KOPT-K1 (cell line): ENCODE measurements at regions not wholly inside any gene's neighbourhood (a gene's known extent, or its start where the extent isn't known, plus 50 kb on each side); places are given as distances from the start of the nearest gene placed in this dataset.

ENCODE experiments used
- H3K27ac ChIP-seq: fragments of 200-600 bp; sonication (generic); 2 replicates; pipeline ENCODE4 v1.5.1; 2016; ENCODE audit warnings: antibody characterized with exemption, mild to moderate bottlenecking, low read depth, low read length; ENCODE audit not compliant: poor library complexity, severe bottlenecking
- H3K36me3 ChIP-seq: fragments of 200-600 bp; sonication (generic); 2 replicates; pipeline ENCODE4 v1.5.1; 2017; ENCODE audit warnings: antibody characterized with exemption, mild to moderate bottlenecking, low read length, moderate library complexity; ENCODE audit not compliant: insufficient read depth
- H3K9me3 ChIP-seq: fragments of 200-600 bp; sonication (generic); 2 replicates; pipeline ENCODE4 v1.5.1; 2017; ENCODE audit warnings: antibody characterized with exemption, low read length, mild to moderate bottlenecking; ENCODE audit not compliant: insufficient read depth, poor library complexity, severe bottlenecking

DNA sequence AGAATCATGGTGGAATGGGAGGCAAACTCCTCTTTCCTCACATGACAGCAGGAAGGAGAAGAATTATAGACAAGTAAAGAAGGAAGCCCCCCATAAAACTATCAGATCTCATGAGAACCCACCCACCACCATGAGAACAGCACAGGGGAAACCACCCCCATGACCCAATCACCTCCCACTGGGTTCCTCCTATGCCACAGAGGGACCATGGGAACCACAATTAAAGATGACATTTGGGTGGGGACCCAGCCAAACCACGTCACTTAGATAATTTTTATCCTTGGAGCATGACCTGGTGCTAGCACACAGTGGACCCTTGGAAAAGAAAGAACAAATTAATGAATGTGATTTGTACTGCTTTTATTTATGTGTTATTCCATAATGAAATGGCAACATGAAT, 188.6 kb upstream of the NCKAP5 start:
- H3K9me3 ChIP-seq: no peaks in the 10 kb centered on the region
- no peaks in the 10 kb centered on the region for H3K36me3 ChIP-seq
- no peak overlapping the region for H3K27ac ChIP-seq

DNA sequence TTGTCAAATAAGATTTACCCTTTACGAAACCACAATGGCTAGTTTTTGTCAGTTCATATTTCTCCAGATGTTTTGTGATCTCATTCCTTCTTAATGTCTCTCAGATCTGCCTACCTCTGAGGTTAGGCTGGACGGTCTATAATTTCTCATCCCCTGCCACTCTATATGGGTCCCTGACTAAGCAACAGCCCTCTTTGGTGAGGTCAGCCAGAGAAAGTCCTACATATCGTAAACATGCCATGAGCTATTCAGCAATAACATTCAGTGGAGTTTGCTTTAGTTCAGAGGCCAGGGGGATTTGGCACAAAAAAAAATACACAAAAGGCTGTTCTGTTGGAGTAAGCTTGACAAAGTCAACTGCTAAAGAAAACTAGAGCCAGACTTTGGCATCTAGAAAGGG, 192.1 kb upstream of the NCKAP5 start:
- H3K27ac ChIP-seq: no peak overlapping the region
- H3K36me3 ChIP-seq: no peaks in the 10 kb centered on the region
- H3K9me3 ChIP-seq: no peaks in the 10 kb centered on the region

DNA sequence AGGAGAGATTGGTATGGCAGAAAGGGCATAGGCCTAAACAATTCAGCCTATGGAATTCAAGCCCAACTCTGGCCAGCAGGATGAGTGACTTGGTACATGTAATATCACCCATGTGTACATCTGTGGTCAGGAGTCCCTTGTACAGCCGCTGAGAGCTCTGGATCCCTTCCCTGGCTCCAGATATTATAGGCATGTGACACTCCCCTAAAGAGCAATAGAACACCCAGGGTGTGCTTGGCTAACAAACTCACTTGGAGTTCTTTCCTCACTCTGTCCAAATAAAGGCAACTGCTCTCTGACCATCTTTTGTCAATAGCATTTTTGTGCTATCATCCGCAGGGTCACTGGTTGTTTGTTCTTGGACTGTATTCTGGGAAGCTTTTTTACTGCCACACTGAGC, 197.4 kb upstream of the NCKAP5 start:
- no peaks in the 10 kb centered on the region for H3K36me3 ChIP-seq
- no peaks in the 10 kb centered on the region for H3K9me3 ChIP-seq
- no peak overlapping the region for H3K27ac ChIP-seq

DNA sequence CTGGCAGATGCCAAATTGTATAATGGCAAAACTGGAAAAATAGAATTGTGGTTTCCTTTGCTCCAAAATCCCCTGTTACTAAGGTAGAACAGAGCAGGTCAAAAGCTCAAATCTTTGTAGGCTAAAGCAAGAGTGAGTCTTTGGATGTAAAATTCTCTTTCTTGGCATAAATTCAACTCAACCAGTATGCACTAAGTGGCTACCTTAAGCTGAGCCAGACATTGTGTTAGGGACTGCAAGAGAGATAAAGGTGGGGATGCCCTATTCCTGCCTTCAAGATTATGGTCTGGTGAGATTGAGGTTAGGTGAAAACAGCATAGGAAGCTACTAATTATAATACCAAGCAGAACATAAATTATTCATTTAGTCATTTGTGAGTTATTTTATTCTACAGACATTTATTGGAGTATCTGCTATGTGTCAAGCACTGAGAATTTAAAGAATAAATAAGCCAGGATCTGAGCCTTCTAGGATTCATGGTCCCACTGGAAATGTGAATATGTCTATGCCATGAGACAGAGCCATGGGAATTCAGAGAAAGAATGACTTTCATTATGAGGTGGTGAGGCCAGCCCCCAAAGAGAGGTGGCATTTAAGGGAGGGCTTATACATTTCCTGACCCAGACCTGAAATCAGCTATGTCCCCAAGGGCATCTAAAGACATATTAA, 198.0 kb upstream of the NCKAP5 start:
- H3K27ac ChIP-seq: no peak overlapping the region
- no peaks in the 10 kb centered on the region for H3K9me3 ChIP-seq

DNA sequence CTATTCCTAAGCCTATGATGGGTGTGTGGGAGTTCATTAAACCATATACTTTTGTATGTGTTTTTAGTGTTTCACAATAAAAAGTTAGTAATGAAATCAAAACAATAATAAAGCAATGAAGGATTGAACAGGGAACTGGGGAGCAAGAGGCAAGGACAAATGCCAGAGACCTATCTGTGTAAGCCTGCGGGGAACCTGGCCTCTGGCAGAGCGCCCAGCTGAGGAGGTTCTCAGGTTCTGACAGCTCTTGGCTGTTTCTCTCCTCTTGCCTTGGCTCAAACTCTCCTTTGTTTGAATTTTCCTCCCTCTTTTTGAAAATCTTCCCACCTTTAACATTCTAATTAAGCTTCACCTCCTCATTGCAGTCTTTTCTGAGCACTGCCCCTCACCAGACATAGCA, 200.0 kb upstream of the NCKAP5 start:
- Histone ChIP-seq H3K9me3 (no peaks in the 10 kb centered on the region), H3K36me3 (no peaks in the 10 kb centered on the region), H3K27ac (no peak overlapping the region)

More for the DNA sequence above, 198.0 kb upstream of the NCKAP5 start:
- no peaks in the 10 kb centered on the region for H3K36me3 ChIP-seq

DNA sequence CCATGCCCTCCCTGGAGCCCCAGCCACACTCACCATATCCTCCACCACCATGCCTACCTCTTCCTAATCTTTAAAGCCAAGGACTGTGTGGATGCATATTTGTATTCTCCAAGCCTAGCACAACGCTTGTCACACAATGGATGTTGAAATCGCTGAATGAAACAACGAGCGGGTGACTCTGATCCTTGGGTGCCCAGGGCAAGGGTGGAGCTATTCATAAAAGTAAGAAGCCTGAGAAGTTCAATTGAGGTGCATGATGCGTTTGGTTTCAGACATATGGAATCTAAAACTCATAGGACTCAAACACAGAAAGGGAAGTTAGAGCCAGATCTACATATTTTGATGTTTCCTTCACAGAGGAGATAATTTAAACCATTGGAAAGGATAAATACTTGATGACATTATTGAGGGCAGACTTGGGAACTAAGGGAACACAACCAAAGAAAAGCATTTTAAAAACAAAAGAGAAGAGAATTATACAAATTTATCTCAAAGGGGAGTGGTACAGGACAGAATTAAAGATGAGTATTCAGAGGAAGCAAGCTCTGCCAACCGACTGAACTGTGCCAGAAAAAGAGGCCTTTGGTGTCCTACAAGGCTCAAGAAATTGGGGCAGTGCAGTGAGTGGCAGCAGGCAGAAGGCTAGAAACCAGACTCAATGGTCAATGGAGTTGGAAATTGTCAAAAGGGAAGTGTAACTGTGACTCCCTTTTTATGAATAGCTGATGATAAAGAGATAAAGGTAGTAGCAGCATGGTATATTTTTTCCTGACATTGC, 200.6 kb upstream of the NCKAP5 start:
- Histone ChIP-seq H3K27ac (no peak overlapping the region), H3K36me3 (no peaks in the 10 kb centered on the region), H3K9me3 (no peaks in the 10 kb centered on the region)

DNA sequence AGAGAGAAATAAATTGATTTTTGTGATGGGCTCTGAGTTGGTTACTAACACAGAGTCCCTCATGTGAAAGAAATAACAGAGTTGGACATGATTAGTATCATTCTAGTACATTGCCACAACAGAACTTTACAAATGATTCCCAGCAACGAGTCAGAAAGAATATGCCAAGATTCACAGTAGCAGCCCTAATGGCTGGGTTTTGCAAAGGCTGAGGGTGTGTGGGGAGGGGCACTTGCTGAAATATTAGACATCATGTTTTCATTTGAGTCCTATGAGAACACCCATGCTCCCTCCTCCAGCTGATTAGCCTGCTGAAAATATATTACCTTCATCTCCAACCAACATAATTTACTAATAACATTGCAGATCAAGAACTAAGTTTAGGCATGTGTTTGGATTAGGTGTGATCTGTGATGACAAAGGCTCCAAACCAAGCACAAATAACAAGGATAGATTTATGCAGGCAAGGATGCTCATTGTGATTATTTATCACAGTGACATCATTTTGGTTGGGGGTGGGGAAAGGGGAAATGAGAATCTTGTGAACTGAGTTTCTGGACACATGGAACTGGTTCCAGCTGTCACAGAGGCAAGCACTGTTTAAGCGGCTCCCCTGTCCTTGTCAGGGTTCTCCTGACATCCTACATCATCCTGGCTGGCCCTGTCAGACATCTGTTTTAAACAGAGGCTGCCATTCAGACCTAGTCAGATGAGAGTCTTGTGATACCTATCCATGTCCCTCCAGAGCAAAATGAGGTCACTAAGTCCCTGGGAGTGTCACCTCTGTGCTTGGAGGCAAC, 205.8 kb upstream of the NCKAP5 start:
- Histone ChIP-seq H3K9me3 (no peaks in the 10 kb centered on the region), H3K36me3 (no peaks in the 10 kb centered on the region), H3K27ac (no peak overlapping the region)

DNA sequence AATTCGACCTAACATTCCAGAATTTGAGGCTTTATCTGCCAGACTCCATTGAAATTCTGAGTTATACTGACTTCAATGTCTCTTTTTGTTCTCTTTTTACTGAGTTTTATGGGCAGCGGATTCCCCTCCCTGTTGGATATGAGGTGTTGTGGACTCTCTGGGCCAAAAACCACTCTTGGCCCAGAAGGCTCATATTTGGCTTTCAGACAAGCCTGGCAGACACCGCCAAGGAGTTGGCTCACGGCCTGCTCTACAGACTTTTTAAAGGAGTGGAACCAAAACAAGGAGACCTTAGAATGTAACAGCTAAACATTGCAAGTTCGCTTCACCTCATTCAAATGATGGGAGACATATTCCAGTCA, 206.4 kb upstream of the NCKAP5 start:
- H3K36me3 ChIP-seq: no peaks in the 10 kb centered on the region
- no peak overlapping the region for H3K27ac ChIP-seq
- no peaks in the 10 kb centered on the region for H3K9me3 ChIP-seq

DNA sequence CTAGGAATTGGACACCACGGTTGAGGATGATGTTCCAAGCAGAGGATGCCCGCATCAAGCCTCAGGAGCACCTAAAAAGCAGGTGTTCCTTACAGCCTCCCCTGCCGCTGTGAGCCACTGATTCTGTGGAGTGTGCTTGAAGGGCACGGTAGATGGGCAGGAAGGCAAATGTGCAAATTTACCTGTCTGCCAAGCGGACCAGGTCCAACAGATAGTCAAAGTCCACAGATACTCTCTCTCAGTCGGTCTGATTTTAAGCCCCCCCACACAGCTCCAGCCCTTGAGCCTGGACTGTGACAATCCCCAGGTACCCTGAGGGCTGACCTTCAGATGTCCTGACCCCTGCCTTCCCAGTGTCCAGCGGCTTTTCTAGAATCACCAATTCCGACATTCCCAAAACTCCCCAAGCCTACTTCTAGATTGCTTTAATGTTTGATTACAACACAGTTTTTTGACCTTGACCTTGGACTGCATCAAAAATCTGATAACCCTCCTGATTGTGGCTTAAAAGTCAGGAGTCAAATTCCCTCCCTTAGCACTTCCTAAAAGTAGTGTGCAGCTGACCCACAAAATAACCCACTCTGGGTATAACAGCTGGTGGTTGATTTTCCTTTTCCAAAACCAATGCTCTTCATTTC, 208.8 kb upstream of the NCKAP5 start:
- H3K36me3 ChIP-seq: no peaks in the 10 kb centered on the region
- H3K27ac ChIP-seq: no peak overlapping the region
- H3K9me3 ChIP-seq: no peaks in the 10 kb centered on the region

DNA sequence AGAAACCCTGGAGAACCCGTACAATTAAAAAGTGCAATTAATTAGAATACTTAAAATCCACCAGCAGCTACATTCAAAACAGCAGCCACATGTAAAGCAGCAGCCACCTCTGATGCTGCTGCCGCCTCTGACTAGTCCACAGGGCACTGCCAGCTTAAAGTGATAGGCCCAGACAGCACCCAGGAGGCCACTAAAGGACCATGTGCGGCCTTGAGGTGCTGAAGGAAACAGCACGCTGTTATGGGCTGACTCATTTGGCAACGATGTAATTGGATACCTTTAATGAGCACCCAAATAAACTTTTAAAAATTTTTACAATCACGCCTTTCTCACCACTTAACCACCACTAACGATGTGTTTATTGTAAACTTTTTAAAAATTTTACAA, 209.3 kb upstream of the NCKAP5 start:
- Histone ChIP-seq H3K27ac (no peak overlapping the region), H3K36me3 (no peaks in the 10 kb centered on the region), H3K9me3 (no peaks in the 10 kb centered on the region)

DNA sequence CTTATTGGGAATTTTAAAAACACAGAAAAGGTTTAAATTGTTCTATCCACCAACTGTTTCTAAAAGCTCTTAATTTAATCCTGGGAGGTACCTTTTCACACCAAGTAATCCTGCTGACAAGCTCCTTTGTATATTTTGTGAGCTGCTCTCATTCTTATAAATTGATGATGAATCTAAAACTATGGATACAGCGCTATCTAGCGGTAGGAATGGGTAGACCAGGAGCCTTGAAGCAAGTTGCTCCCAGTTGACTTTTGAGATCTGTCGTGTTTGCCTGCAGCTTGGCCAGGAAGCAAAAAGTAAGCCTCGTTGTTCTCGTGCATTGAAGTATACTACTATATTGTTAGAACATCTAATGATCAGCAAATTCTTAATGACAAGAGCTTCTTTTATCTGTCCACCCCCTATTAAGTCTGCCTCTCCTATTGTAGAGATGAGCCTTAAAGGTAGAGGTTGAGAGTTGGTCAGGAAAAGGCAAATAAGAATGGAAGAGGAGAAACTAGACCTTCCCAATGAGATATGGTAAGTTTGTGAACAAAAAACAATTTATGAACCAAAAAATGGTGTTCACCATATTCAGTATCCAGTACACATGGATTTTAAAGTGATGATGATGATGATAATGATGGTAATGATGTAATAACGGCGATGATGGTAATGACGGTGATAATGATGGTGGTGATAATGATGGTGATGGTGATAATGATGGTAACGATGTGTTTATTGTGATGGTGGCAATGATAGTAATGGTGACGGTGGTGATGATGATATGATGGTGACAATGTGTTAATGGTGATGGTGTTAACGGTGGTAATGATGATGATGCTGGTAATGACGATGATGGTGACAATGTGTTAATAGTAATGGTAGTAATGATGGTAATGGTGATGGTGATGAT, 212.1 kb upstream of the NCKAP5 start:
- Histone ChIP-seq H3K9me3 (no peaks in the 10 kb centered on the region), H3K27ac (no peak overlapping the region), H3K36me3 (no peaks in the 10 kb centered on the region)

DNA sequence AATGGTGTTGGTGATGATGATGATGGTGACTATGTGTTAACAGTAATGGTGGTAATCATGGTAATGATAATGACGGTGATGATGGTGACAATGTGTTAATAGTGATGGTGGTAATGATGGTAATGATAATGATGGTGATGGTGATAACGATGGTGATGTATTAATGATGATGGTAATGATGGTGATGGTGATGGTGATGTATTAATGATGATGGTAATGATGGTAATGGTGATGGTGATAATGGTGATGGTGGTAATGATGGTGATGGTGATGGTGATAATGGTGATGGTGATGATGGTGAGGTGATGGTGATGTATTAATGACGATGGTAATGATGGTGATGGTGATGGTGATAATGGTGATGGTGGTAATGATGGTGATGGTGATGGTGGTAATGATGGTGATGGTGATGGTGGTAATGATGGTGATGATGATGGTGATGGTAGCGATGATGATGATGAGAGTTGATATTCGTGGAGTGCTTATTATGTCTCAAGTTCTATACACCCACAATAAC, 212.8 kb upstream of the NCKAP5 start:
- Histone ChIP-seq H3K9me3 (no peaks in the 10 kb centered on the region), H3K36me3 (no peaks in the 10 kb centered on the region), H3K27ac (no peak overlapping the region)

DNA sequence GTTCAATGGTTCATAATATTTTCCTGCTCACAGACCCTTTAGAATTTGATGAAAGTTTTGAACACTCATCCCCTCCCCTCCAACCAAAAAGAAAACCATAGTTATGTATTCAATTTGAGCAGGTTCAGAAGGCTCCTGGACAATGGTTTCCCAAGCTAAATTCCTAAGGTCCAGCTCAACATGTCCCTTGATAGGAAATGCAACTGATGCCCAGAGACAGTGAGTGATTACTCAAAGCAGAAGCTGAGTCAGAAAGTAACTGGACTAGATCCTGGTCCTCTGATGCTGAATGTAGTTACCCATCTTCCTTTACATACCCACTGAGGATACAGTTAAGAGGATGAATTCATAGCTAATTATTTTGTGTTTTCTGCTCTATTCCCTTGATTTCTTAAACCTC, 218.9 kb upstream of the NCKAP5 start:
- Histone ChIP-seq H3K36me3 (no peaks in the 10 kb centered on the region), H3K9me3 (no peaks in the 10 kb centered on the region), H3K27ac (no peak overlapping the region)

DNA sequence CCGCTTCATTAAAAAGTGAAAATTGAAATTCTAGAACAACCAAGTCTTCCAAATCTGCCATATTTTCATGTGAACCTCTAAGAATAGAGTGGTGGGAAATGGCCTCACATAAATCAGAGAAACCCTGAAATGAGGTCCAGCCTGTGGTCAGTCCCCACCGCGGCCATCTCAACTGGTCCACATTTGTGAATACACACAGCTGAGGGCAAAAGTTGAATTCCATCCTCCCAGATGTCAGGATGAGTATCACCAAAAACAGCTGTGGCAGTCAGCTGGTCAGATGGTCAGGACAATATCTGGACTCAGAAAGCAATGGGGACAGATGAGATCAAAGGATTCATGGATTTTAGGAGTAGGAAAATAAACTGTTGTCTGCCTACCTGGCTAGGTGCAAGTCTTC, 219.4 kb upstream of the NCKAP5 start:
- Histone ChIP-seq H3K27ac (no peak overlapping the region), H3K36me3 (no peaks in the 10 kb centered on the region)

More for the DNA sequence above, 219.4 kb upstream of the NCKAP5 start:
- no peaks in the 10 kb centered on the region for H3K9me3 ChIP-seq
